ENCODE measurements at regions not wholly inside any gene's neighbourhood (a gene's known extent, or its start where the extent isn't known, plus 50 kb on each side); places are given as distances from the start of the nearest gene placed in this dataset.
A peak's percentile ranks its signal among the peaks of the same experiment; 100 is the strongest.
"Not testable (repeated sequence)": the region's sequence is repeated elsewhere in the genome, so short reads cannot be mapped to it uniquely, and the experiment has no call there.

DNA sequence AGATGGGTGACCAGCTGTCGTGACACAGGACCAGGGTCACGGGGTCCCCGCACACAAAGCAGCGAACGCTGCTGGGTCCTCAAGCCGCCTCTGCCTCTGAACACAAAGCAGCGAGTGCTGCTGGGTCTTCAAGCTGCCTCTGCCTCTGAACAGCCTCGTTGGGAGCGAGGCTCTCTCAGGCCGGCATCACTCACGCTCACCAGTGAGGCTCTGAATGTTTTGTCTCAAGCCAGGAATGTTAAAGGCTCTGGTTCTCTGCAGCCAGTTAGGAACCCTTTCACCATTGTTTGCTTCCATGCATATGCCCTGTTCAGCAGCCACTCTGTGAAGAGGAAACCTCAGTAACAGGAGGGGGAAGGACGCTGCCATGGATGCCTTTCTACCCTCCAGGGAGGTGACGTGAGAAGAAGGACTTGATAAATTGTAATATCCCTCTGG, 82.7 kb upstream of the TAF11L2 start:
- H3K27ac Mint-ChIP-seq: peak overlapping the region; percentile 99
- Histone ChIP-seq H3K27ac (peak overlapping the region; percentile 70), H3F3A (ENCODE audit: low read depth) (peaks cover 13% of the 10 kb centered on the region), H2AFZ (replicated peaks) (peak overlapping the region; percentile 97), H3K79me2 (ENCODE audit: low read depth) (no peaks in the 10 kb centered on the region), H3K9ac (no peak overlapping the region), H3K9me3 (ENCODE audit: low read depth) (no peaks in the 10 kb centered on the region), H3K4me2 (peak overlapping the region; percentile 60), H3K4me1 (peaks cover 37% of the 10 kb centered on the region), H3K36me3 (no peaks in the 10 kb centered on the region), H3K27me3 (no peaks in the 10 kb centered on the region), H4K20me1 (ENCODE audit: low read depth) (no peaks in the 10 kb centered on the region), H3K4me3 (no peak overlapping the region)
- peaks cover 42% of the 10 kb centered on the region for H3K4me1 Mint-ChIP-seq
- no peaks in the 10 kb centered on the region for H3K36me3 Mint-ChIP-seq
- DNase-seq (ENCODE audit: low spot score): peak; percentile 81
- no peaks in the 10 kb centered on the region for H3K27me3 Mint-ChIP-seq (ENCODE audit: insufficient read depth, low read depth)
- peak overlapping the region; percentile 55 for H3K4me3 Mint-ChIP-seq
- no peak for TF ChIP-seq EZH2 (IDR thresholded peaks at IDR 0.05)
- no peak for TF ChIP-seq EZH2phosphoT487 (IDR thresholded peaks at IDR 0.05)
- TF ChIP-seq, protein P1, sequence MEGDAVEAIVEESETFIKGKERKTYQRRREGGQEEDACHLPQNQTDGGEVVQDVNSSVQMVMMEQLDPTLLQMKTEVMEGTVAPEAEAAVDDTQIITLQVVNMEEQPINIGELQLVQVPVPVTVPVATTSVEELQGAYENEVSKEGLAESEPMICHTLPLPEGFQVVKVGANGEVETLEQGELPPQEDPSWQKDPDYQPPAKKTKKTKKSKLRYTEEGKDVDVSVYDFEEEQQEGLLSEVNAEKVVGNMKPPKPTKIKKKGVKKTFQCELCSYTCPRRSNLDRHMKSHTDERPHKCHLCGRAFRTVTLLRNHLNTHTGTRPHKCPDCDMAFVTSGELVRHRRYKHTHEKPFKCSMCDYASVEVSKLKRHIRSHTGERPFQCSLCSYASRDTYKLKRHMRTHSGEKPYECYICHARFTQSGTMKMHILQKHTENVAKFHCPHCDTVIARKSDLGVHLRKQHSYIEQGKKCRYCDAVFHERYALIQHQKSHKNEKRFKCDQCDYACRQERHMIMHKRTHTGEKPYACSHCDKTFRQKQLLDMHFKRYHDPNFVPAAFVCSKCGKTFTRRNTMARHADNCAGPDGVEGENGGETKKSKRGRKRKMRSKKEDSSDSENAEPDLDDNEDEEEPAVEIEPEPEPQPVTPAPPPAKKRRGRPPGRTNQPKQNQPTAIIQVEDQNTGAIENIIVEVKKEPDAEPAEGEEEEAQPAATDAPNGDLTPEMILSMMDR (IDR thresholded peaks at IDR 0.05): no peak
- H3K9me3 Mint-ChIP-seq: peaks cover 3% of the 10 kb centered on the region

DNA sequence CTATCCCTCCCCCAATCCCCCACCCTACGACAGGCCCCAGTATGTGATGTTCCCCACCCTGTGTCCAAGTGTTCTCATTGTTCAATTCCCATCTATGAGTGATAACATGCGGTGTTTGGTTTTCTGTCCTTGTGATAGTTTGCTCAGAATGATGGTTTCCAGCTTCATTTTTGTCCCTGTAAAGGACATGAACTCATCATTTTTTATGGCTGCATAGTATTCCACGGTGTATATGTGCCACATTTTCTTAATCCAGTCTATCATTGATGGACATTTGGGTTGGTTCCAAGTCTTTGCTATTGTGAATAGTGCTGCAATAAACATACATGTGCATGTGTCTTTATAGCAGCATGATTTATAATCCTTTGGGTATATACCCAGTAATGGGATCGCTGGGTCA, 81.7 kb upstream of the TAF11L2 start:
- H3K4me3 Mint-ChIP-seq, H3K27ac Mint-ChIP-seq: not testable (repeated sequence)

DNA sequence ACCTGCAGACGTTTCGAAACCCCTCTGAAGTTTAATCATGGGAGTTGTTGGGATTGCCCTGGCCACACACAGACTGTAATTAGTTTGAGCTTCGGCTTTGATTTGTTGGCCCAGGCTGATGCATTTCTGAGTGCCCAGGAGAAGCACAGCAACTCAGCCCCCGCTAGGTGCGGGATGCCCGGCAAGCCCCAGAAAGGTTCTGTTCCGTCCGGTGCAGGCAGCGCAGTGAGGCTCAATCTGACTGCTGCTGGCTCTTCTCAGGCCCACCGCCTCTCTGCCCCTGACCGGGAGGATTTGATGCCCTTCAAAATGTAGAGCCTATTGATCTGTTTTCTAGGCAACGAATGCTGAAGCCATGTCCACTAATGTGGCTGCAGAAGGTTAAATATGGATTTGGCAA, 73.4 kb upstream of the TAF11L2 start:
- Histone ChIP-seq H3K9me3 (ENCODE audit: low read depth) (no peaks in the 10 kb centered on the region), H4K20me1 (ENCODE audit: low read depth) (no peaks in the 10 kb centered on the region), H2AFZ (replicated peaks) (no peak overlapping the region), H3K4me2 (no peak overlapping the region), H3F3A (ENCODE audit: low read depth) (no peaks in the 10 kb centered on the region), H3K4me1 (no peaks in the 10 kb centered on the region), H3K79me2 (ENCODE audit: low read depth) (no peaks in the 10 kb centered on the region), H3K9ac (no peak overlapping the region), H3K27ac (no peak overlapping the region), H3K4me3 (no peak overlapping the region), H3K27me3 (no peaks in the 10 kb centered on the region), H3K36me3 (no peaks in the 10 kb centered on the region)
- Mint-ChIP-seq H3K4me3 (no peak overlapping the region), H3K9me3 (no peaks in the 10 kb centered on the region), H3K4me1 (no peaks in the 10 kb centered on the region), H3K27me3 (ENCODE audit: insufficient read depth, low read depth) (peaks cover 2% of the 10 kb centered on the region), H3K36me3 (no peaks in the 10 kb centered on the region), H3K27ac (no peak overlapping the region)
- TF ChIP-seq, protein P1 (IDR thresholded peaks at IDR 0.05): no peak
- no peak for TF ChIP-seq EZH2 (IDR thresholded peaks at IDR 0.05)
- no peak for DNase-seq (ENCODE audit: low spot score)

More for the DNA sequence above, 81.7 kb upstream of the TAF11L2 start:
- not testable (repeated sequence) for H3K27me3 ChIP-seq; H3K4me2 ChIP-seq; DNase-seq (ENCODE audit: low spot score); H3K27ac ChIP-seq; H4K20me1 ChIP-seq (ENCODE audit: low read depth); H3K36me3 Mint-ChIP-seq; H3K36me3 ChIP-seq; H3K9ac ChIP-seq; H3K9me3 Mint-ChIP-seq; H3K9me3 ChIP-seq (ENCODE audit: low read depth); H3K4me3 ChIP-seq; H3K79me2 ChIP-seq (ENCODE audit: low read depth); H3K27me3 Mint-ChIP-seq (ENCODE audit: insufficient read depth, low read depth); H2AFZ ChIP-seq (replicated peaks)
- H3F3A ChIP-seq (ENCODE audit: low read depth): peaks cover 13% of the 10 kb centered on the region
- peaks cover 41% of the 10 kb centered on the region for H3K4me1 Mint-ChIP-seq
- H3K4me1 ChIP-seq: peaks cover 37% of the 10 kb centered on the region

DNA sequence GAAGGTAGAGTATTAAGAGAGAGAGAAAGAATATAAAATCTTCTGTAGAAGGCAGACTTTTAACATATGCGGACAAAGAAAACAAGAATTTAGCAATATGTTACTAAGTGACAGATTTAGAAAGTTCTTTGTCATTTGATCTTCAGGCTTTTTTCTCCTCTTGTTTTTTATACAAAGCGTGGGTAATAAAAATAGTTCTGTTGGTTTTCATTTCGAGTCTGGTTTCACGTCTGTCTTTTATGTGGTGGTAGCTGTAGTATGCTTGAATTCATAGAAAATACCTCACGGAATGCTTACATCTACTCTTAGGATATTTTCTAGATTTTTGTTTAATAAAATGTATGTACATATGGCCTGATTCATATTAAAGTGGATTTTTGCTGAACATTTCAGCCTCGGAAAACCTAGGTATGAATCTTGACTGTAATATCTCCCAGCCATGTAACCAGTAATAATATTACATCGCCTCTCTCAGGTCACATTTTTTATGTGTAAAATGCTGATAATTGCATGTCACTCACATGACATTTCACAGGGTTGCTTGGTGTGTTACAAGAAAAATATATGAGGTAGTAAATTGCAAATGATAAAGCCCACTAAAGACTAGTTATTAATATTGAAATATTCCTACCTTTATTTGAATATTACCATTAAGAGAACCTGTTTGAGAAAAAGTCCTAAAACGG, 72.5 kb upstream of the TAF11L2 start:
- no peak overlapping the region for H3K4me2 ChIP-seq
- no peaks in the 10 kb centered on the region for H4K20me1 ChIP-seq (ENCODE audit: low read depth)
- Mint-ChIP-seq H3K27ac (no peak overlapping the region), H3K9me3 (no peaks in the 10 kb centered on the region), H3K27me3 (ENCODE audit: insufficient read depth, low read depth) (peaks cover 2% of the 10 kb centered on the region), H3K4me3 (no peak overlapping the region), H3K36me3 (no peaks in the 10 kb centered on the region), H3K4me1 (no peaks in the 10 kb centered on the region)
- H3K27me3 ChIP-seq: no peaks in the 10 kb centered on the region
- no peaks in the 10 kb centered on the region for H3K79me2 ChIP-seq (ENCODE audit: low read depth)
- H3K36me3 ChIP-seq: no peaks in the 10 kb centered on the region
- H2AFZ ChIP-seq (replicated peaks): no peak overlapping the region
- no peaks in the 10 kb centered on the region for H3K9me3 ChIP-seq (ENCODE audit: low read depth)
- no peaks in the 10 kb centered on the region for H3F3A ChIP-seq (ENCODE audit: low read depth)
- TF ChIP-seq, protein P1 (IDR thresholded peaks at IDR 0.05): no peak
- TF ChIP-seq EZH2phosphoT487 (IDR thresholded peaks at IDR 0.05): no peak
- TF ChIP-seq EZH2 (IDR thresholded peaks at IDR 0.05): no peak
- H3K4me3 ChIP-seq: no peak overlapping the region
- no peak overlapping the region for H3K9ac ChIP-seq
- no peak overlapping the region for H3K27ac ChIP-seq
- H3K4me1 ChIP-seq: no peaks in the 10 kb centered on the region
- DNase-seq (ENCODE audit: low spot score): no peak
